OCI-LY7 (cell line): ENCODE measurements at regions not wholly inside any gene's neighbourhood (a gene's known extent, or its start where the extent isn't known, plus 50 kb on each side); places are given as distances from the start of the nearest gene placed in this dataset.

ENCODE experiments used
- BruUV-seq: library from RNA; stranded (reverse); fragments of 400-500 nt; replicated peaks from 2 replicates; lab custom pipeline; 2021; lab: Mats Ljungman, UMichigan
- CTCF ChIA-PET: fragments of 300-600 bp; sonication (Branson Sonifier 250); formaldehyde crosslinking; loops from one replicate; lab custom pipeline; 2022; ENCODE audit warnings: antibody characterized with exemption; ENCODE audit not compliant: unreplicated experiment; lab: Charles Lee
- POLR2A ChIA-PET: fragments of 300-600 bp; sonication (Branson Sonifier 250); formaldehyde crosslinking; loops from one replicate; lab custom pipeline; 2022; ENCODE audit warnings: antibody characterized with exemption; lab: Charles Lee
- DNase-seq: peaks from one replicate; pipeline ENCODE4 v3.0.0-alpha.2; 2015; ENCODE audit warnings: low spot score
- H2AFZ ChIP-seq: fragments of 200-600 bp; sonication (generic), shearing (Covaris generic); 2 replicates; pipeline ENCODE4 v1.6.1; 2014; ENCODE audit warnings: mild to moderate bottlenecking, antibody characterized with exemption, low read length, moderate library complexity
- H3K27ac ChIP-seq: fragments of 200-600 bp; sonication (generic); 2 replicates; pipeline ENCODE4 v1.5.1; 2014; ENCODE audit warnings: mixed run types, low read depth, mild to moderate bottlenecking, moderate library complexity, low read length, inconsistent platforms; ENCODE audit not compliant: poor library complexity, severe bottlenecking
- H3K36me3 ChIP-seq: fragments of 200-600 bp; sonication (generic); 2 replicates; pipeline ENCODE4 v1.6.1; 2014; ENCODE audit warnings: mild to moderate bottlenecking, antibody characterized with exemption, low read length, moderate library complexity, mixed read lengths; ENCODE audit not compliant: insufficient read depth
- H3K4me1 ChIP-seq: fragments of 200-600 bp; sonication (generic); 2 replicates; pipeline ENCODE4 v1.5.1; 2014; ENCODE audit warnings: mild to moderate bottlenecking, low read length; ENCODE audit not compliant: insufficient read depth, poor library complexity, severe bottlenecking
- H3K4me2 ChIP-seq: fragments of 200-600 bp; sonication (generic); 2 replicates; pipeline ENCODE4 v1.6.1; 2014; ENCODE audit warnings: mild to moderate bottlenecking, low read length
- H3K4me3 ChIP-seq: fragments of 200-600 bp; sonication (generic); 2 replicates; pipeline ENCODE4 v1.5.1; 2014; ENCODE audit warnings: mild to moderate bottlenecking, low read depth, low read length; ENCODE audit not compliant: poor library complexity, severe bottlenecking
- H3K79me2 ChIP-seq: fragments of 200-600 bp; sonication (generic); 2 replicates; pipeline ENCODE4 v1.6.1; 2016; ENCODE audit warnings: low read depth, mild to moderate bottlenecking, low read length, moderate library complexity, mixed read lengths; ENCODE audit not compliant: insufficient read depth
- H3K9me2 ChIP-seq: fragments of 200-600 bp; sonication (generic); 2 replicates; pipeline ENCODE4 v1.6.1; 2016; ENCODE audit warnings: mild to moderate bottlenecking, low read length, mixed read lengths; ENCODE audit not compliant: insufficient read depth
- H3K9me3 ChIP-seq: fragments of 200-600 bp; sonication (generic); 2 replicates; pipeline ENCODE4 v1.6.1; 2014; ENCODE audit warnings: mild to moderate bottlenecking, mixed run types, low read length, mixed read lengths
- H4K20me1 ChIP-seq: fragments of 200-600 bp; sonication (generic); 2 replicates; pipeline ENCODE4 v1.6.1; 2014; ENCODE audit warnings: mild to moderate bottlenecking, antibody characterized with exemption, low read length, moderate library complexity, mixed read lengths; ENCODE audit not compliant: insufficient read depth
- CTCF ChIP-seq: fragments of 200-600 bp; sonication (generic); conservative IDR thresholded peaks from 2 replicates; pipeline ENCODE4 v1.5.1; 2014; ENCODE audit warnings: mild to moderate bottlenecking, antibody characterized with exemption, low read length, moderate library complexity, mixed read lengths
- EZH2phosphoT487 ChIP-seq: fragments of 200-600 bp; sonication (generic); IDR thresholded peaks from 2 replicates; pipeline ENCODE4 v1.6.1; 2018; ENCODE audit warnings: low read depth, borderline replicate concordance, mild to moderate bottlenecking, mixed run types, antibody characterized with exemption, low read length, moderate library complexity, mixed read lengths
- intact Hi-C: fragments of 100-400 bp; cut with micrococcal nuclease; formaldehyde crosslinking; loops from one replicate; pipeline ENCODE4 v1.10.0; 2022; ENCODE audit not compliant: unreplicated experiment

- no TSS peak for BruUV-seq
- no peaks in the 10 kb centered on the region for H3K9me3 ChIP-seq
- no peak overlapping the region for H3K4me3 ChIP-seq
- no peaks in the 10 kb centered on the region for H4K20me1 ChIP-seq
- H3K27ac ChIP-seq = no peak overlapping the region
- H3K4me1 ChIP-seq = no peaks in the 10 kb centered on the region
- H3K9me2 ChIP-seq = no peaks in the 10 kb centered on the region
- intact Hi-C loops = loop anchor here (5.0 kb wide), 1 partner anchor 539 kb away; no protein-coding TSS in a partner anchor
- H3K79me2 ChIP-seq = no peaks in the 10 kb centered on the region
- CTCF ChIA-PET = no interaction called here
- no peak overlapping the region for H3K4me2 ChIP-seq
- H3K36me3 ChIP-seq = no peaks in the 10 kb centered on the region
- no peak overlapping the region for H2AFZ ChIP-seq
- TF ChIP-seq EZH2phosphoT487 = no peak
- no peak for TF ChIP-seq CTCF
- POLR2A ChIA-PET = no interaction called here
- DNase-seq = no peak
Observed at GRCh38 chr6:100118301-100118700, 124.3 kb upstream of the MCHR2 start.

- Histone ChIP-seq H3K4me2 (no peak overlapping the region), H3K9me3 (no peaks in the 10 kb centered on the region), H4K20me1 (no peaks in the 10 kb centered on the region), H3K79me2 (no peaks in the 10 kb centered on the region), H2AFZ (no peak overlapping the region), H3K27ac (no peak overlapping the region), H3K4me3 (no peak overlapping the region), H3K9me2 (no peaks in the 10 kb centered on the region), H3K4me1 (no peaks in the 10 kb centered on the region), H3K36me3 (no peaks in the 10 kb centered on the region)
- TF ChIP-seq EZH2phosphoT487 = no peak
- no peak for TF ChIP-seq CTCF
- no peak for DNase-seq
- intact Hi-C loops = loop anchor here (5.0 kb wide), 1 partner anchor 540 kb away; no protein-coding TSS in a partner anchor
- no TSS peak for BruUV-seq
- ChIA-PET CTCF (no interaction called here), POLR2A (no interaction called here)
Observed at GRCh38 chr6:100117680-100118079, 123.7 kb upstream of the MCHR2 start.

GRCh38 chr6:100116411-100117194 lies 122.6 kb upstream of the MCHR2 start:
- BruUV-seq = no TSS peak
- intact Hi-C loops = loop anchor here (1.0 to 5.0 kb wide), 2 partner anchors 363 to 541 kb away; no protein-coding TSS in a partner anchor
- Histone ChIP-seq H3K36me3 (no peaks in the 10 kb centered on the region), H3K4me3 (no peak overlapping the region), H3K9me3 (no peaks in the 10 kb centered on the region), H3K4me1 (no peaks in the 10 kb centered on the region), H3K9me2 (no peaks in the 10 kb centered on the region), H3K4me2 (no peak overlapping the region), H3K79me2 (no peaks in the 10 kb centered on the region), H4K20me1 (no peaks in the 10 kb centered on the region), H3K27ac (no peak overlapping the region), H2AFZ (no peak overlapping the region)
- POLR2A ChIA-PET = no interaction called here
- DNase-seq = peak; percentile 44
- TF ChIP-seq CTCF (peak; percentile 84), EZH2phosphoT487 (no peak)
- CTCF ChIA-PET = no interaction called here
